Type B pancreatic cell (in vitro differentiated cells): ENCODE measurements at regions not wholly inside any gene's neighbourhood (a gene's known extent, or its start where the extent isn't known, plus 50 kb on each side); places are given as distances from the start of the nearest gene placed in this dataset.

Experiments used
- DNase-seq: peaks from one replicate; pipeline ENCODE4 v3.0.0; 2021; ENCODE audit warnings: mixed read lengths; ENCODE audit not compliant: unreplicated experiment; ENCODE audit errors: extremely low spot score
- H3K27ac Mint-ChIP-seq: 2 replicates; pipeline ENCODE4 v1.8.0; 2021; ENCODE audit warnings: mild to moderate bottlenecking, mixed read lengths
- H3K27me3 Mint-ChIP-seq: 2 replicates; pipeline ENCODE4 v1.8.0; 2021; ENCODE audit warnings: mixed read lengths
- H3K36me3 Mint-ChIP-seq: 2 replicates; pipeline ENCODE4 v1.8.0; 2021; ENCODE audit warnings: mixed read lengths
- H3K4me1 Mint-ChIP-seq: one replicate; pipeline ENCODE4 v1.8.0; 2021; ENCODE audit warnings: mixed read lengths; ENCODE audit not compliant: unreplicated experiment
- H3K4me3 Mint-ChIP-seq: 2 replicates; pipeline ENCODE4 v1.8.0; 2021; ENCODE audit warnings: mild to moderate bottlenecking, mixed read lengths
- H3K9me3 Mint-ChIP-seq: 2 replicates; pipeline ENCODE4 v1.8.0; 2021; ENCODE audit warnings: mixed read lengths
- CTCF ChIP-seq: fragments of 200-600 bp; sonication (generic); conservative IDR thresholded peaks from 2 replicates; pipeline ENCODE4 v1.5.0; 2021; ENCODE audit warnings: antibody characterized with exemption, mild to moderate bottlenecking

- no peaks in the 10 kb centered on the region for H3K36me3 Mint-ChIP-seq
- peaks cover 20% of the 10 kb centered on the region for H3K4me1 Mint-ChIP-seq
- no peak overlapping the region for H3K4me3 Mint-ChIP-seq
- no peak for DNase-seq
- peaks cover 4% of the 10 kb centered on the region for H3K9me3 Mint-ChIP-seq
- peaks cover 11% of the 10 kb centered on the region for H3K27me3 Mint-ChIP-seq
- H3K27ac Mint-ChIP-seq = no peak overlapping the region
- no peak for TF ChIP-seq CTCF
These were observed 74.8 kb upstream of the PLXNC1 start for GRCh38 chr12:94073441-94074051.

GRCh38 chr12:94074216-94074979 lies 74.0 kb upstream of the PLXNC1 start:
- DNase-seq = no peak
- H3K4me3 Mint-ChIP-seq = no peak overlapping the region
- no peak for TF ChIP-seq CTCF
- no peak overlapping the region for H3K27ac Mint-ChIP-seq
- peaks cover 4% of the 10 kb centered on the region for H3K9me3 Mint-ChIP-seq
- H3K36me3 Mint-ChIP-seq = no peaks in the 10 kb centered on the region
- H3K27me3 Mint-ChIP-seq = peaks cover 11% of the 10 kb centered on the region
- H3K4me1 Mint-ChIP-seq = peaks cover 20% of the 10 kb centered on the region

DNA sequence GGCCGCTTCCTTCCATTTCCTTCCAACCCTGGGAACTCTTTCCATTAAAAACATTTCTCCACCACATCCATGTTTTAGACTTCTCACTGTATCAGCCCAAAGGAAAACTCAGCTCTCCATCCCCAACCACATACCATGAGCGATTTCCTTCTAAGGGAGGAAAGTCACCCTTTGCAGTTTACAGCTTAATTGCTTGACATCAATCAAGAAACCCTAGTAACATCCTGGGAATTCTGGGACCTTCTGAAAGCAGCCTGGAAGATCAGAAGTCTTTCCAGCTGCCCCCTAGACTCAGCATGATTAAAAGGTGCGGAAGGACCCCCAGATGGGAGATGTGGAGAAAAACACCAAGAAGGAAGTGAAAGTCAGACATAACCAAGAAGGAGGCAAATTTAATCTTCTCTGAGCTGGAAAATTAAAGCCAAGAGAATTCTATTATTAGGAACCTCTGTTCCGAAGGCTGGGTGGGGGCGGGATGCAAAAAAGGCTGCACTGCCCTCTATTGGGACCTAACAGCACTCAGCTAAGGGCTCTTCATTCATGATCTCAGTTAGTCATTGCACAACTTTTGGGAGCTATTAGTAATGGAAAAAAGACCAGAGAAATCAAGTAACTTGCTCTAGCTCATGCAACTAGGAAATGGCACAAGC lies 73.3 kb upstream of the PLXNC1 start:
- peaks cover 4% of the 10 kb centered on the region for H3K9me3 Mint-ChIP-seq
- peaks cover 26% of the 10 kb centered on the region for H3K4me1 Mint-ChIP-seq
- no peak overlapping the region for H3K4me3 Mint-ChIP-seq
- H3K27me3 Mint-ChIP-seq = peaks cover 11% of the 10 kb centered on the region
- DNase-seq = no peak
- H3K36me3 Mint-ChIP-seq = no peaks in the 10 kb centered on the region
- peak; percentile 72 for TF ChIP-seq CTCF
- no peak overlapping the region for H3K27ac Mint-ChIP-seq

- Mint-ChIP-seq H3K27ac (no peak overlapping the region), H3K9me3 (peaks cover 4% of the 10 kb centered on the region), H3K4me1 (peaks cover 30% of the 10 kb centered on the region), H3K27me3 (peaks cover 14% of the 10 kb centered on the region), H3K36me3 (no peaks in the 10 kb centered on the region), H3K4me3 (no peak overlapping the region)
- no peak for DNase-seq
- TF ChIP-seq CTCF = no peak
These were observed 71.2 kb upstream of the PLXNC1 start for GRCh38 chr12:94077209-94077608.

DNA sequence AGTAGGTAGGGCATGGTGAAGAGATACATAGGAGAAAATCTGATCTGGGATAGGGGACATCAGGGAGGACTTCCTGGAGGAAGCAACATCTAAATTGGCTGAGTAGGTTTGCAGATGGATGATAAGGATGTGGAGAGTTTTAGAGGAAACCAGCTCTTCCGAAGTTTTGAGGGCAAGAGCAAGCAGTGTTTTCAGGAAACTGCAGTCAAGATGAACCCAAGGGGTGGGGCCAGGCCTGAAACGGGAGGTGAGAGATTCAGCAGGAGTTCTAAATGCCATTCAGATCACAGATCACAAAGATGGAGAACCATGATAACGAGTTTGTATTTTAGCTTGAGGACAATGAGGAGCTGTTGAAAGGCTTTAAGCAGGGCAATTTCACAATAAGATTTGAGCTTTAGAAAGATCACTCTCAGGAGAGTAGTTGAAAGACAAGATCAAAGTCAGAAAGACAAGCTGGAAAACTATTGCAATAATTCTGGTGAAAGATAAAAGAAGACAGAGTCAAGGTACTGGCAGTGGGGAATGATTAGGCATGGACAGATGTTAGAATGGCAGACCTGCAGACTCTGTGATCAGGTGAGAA lies 70.1 kb upstream of the PLXNC1 start:
- DNase-seq = no peak
- Mint-ChIP-seq H3K27ac (no peak overlapping the region), H3K4me1 (peaks cover 30% of the 10 kb centered on the region)

More for the DNA sequence above, 70.1 kb upstream of the PLXNC1 start:
- no peak for TF ChIP-seq CTCF
- Mint-ChIP-seq H3K9me3 (peaks cover 4% of the 10 kb centered on the region), H3K4me3 (no peak overlapping the region), H3K27me3 (peaks cover 14% of the 10 kb centered on the region), H3K36me3 (no peaks in the 10 kb centered on the region)
